ELF-1 (cell line): ENCODE measurements at regions not wholly inside any gene's neighbourhood (a gene's known extent, or its start where the extent isn't known, plus 50 kb on each side); places are given as distances from the start of the nearest gene placed in this dataset.
"Not testable (repeated sequence)": the region's sequence is repeated elsewhere in the genome, so short reads cannot be mapped to it uniquely, and the experiment has no call there.

Experiments used
- DNase-seq: peaks from one replicate; pipeline ENCODE4 v3.0.0-alpha.2; 2016; ENCODE audit warnings: low read depth, low spot score

- DNase-seq, result no peak
These were observed 2111.5 kb downstream of the TP53TG3F start for GRCh38 chr16:35570946-35571345.

GRCh38 chr16:35572186-35572585 lies 2112.8 kb downstream of the TP53TG3F start:
- DNase-seq, result no peak

GRCh38 chr16:35573407-35573806 lies 2114.0 kb downstream of the TP53TG3F start:
- no peak for DNase-seq

- DNase-seq, result no peak
These were observed 2114.6 kb downstream of the TP53TG3F start for GRCh38 chr16:35574011-35574410.

GRCh38 chr16:35574454-35575431 lies 2115.3 kb downstream of the TP53TG3F start:
- no peak for DNase-seq

GRCh38 chr16:35575432-35575821 lies 2116.0 kb downstream of the TP53TG3F start:
- no peak for DNase-seq

- no peak for DNase-seq
These were observed 2126.0 kb downstream of the TP53TG3F start for GRCh38 chr16:35585411-35585810.

GRCh38 chr16:35590913-35591312 lies 2131.5 kb downstream of the TP53TG3F start:
- DNase-seq, result peak; percentile 3

- DNase-seq, result no peak
These were observed 2137.1 kb downstream of the TP53TG3F start for GRCh38 chr16:35596467-35596866.

GRCh38 chr16:35598696-35599332 lies 2139.4 kb downstream of the TP53TG3F start:
- DNase-seq, result no peak

GRCh38 chr16:35599429-35600160 lies 2140.2 kb downstream of the TP53TG3F start:
- DNase-seq, result no peak

- DNase-seq, result not testable (repeated sequence)
These were observed 2140.7 kb downstream of the TP53TG3F start for GRCh38 chr16:35600161-35600555.

- no peak for DNase-seq
These were observed 2142.7 kb downstream of the TP53TG3F start for GRCh38 chr16:35602116-35602515.

- DNase-seq, result not testable (repeated sequence)
These were observed 2144.0 kb downstream of the TP53TG3F start for GRCh38 chr16:35603371-35603770.

GRCh38 chr16:35605921-35606320 lies 2146.5 kb downstream of the TP53TG3F start:
- no peak for DNase-seq

- DNase-seq, result not testable (repeated sequence)
These were observed 2155.5 kb downstream of the TP53TG3F start for GRCh38 chr16:35614883-35615282.

- not testable (repeated sequence) for DNase-seq
These were observed 2159.8 kb downstream of the TP53TG3F start for GRCh38 chr16:35619176-35619575.

- DNase-seq, result no peak
These were observed 2166.6 kb downstream of the TP53TG3F start for GRCh38 chr16:35626041-35626440.

- no peak for DNase-seq
These were observed 2169.6 kb downstream of the TP53TG3F start for GRCh38 chr16:35628976-35629375.

- no peak for DNase-seq
These were observed 2172.0 kb downstream of the TP53TG3F start for GRCh38 chr16:35631261-35631945.

GRCh38 chr16:35636480-35637230 lies 2177.2 kb downstream of the TP53TG3F start:
- no peak for DNase-seq
